ENCODE measurements at regions not wholly inside any gene's neighbourhood (a gene's known extent, or its start where the extent isn't known, plus 50 kb on each side); places are given as distances from the start of the nearest gene placed in this dataset.

GRCh38 chr14:98323836-98324235, 948.2 kb downstream of the BCL11B start:
- no peak for TF ChIP-seq POLR2A (IDR thresholded peaks at IDR 0.05)
- TF ChIP-seq CTCF (IDR thresholded peaks at IDR 0.05) = no peak
- TF ChIP-seq EP300 (IDR thresholded peaks at IDR 0.05) = no peak

All from suprapubic skin (tissue), 3 donors.